Esophagus muscularis mucosa (tissue), 4 donors: ENCODE measurements at regions not wholly inside any gene's neighbourhood (a gene's known extent, or its start where the extent isn't known, plus 50 kb on each side); places are given as distances from the start of the nearest gene placed in this dataset.
"Not testable (repeated sequence)": the region's sequence is repeated elsewhere in the genome, so short reads cannot be mapped to it uniquely, and the experiment has no call there.

Experiments
- CTCF ChIP-seq, 3 experiments: fragments of 200-600 bp in 2 of 3; fragments of 450-650 bp in 1 of 3; sonication (generic) in 2 of 3; IDR thresholded peaks; one replicate each; pipeline ENCODE4 v1.5.1; 2017 to 2019; ENCODE audit warnings: antibody characterized with exemption in 3 of 3, mild to moderate bottlenecking in 2 of 3, moderate library complexity in 1 of 3
- EP300 ChIP-seq: sonication (generic); formaldehyde crosslinking; IDR thresholded peaks from one replicate; pipeline ENCODE4 v1.6.1; 2017; ENCODE audit warnings: antibody characterized with exemption
- POLR2A ChIP-seq: fragments of 450-650 bp; IDR thresholded peaks from one replicate; pipeline ENCODE4 v1.6.1; 2017; ENCODE audit warnings: antibody characterized with exemption, moderate library complexity, mild to moderate bottlenecking, low read depth
- POLR2AphosphoS5 ChIP-seq, 2 donors: sonication (generic); formaldehyde crosslinking; IDR thresholded peaks; one replicate each; pipeline ENCODE4 v1.6.1; 2017; ENCODE audit warnings: antibody characterized with exemption in 2 of 2

GRCh38 chrX:498901-499300 is 112.2 kb upstream of the PPP2R3B start:
- not testable (repeated sequence) for TF ChIP-seq POLR2A; CTCF (IDR thresholded peaks at IDR 0.05); EP300; POLR2AphosphoS5 (IDR thresholded peaks at IDR 0.05)
